ENCODE measurements at regions not wholly inside any gene's neighbourhood (a gene's known extent, or its start where the extent isn't known, plus 50 kb on each side); places are given as distances from the start of the nearest gene placed in this dataset.

DNA sequence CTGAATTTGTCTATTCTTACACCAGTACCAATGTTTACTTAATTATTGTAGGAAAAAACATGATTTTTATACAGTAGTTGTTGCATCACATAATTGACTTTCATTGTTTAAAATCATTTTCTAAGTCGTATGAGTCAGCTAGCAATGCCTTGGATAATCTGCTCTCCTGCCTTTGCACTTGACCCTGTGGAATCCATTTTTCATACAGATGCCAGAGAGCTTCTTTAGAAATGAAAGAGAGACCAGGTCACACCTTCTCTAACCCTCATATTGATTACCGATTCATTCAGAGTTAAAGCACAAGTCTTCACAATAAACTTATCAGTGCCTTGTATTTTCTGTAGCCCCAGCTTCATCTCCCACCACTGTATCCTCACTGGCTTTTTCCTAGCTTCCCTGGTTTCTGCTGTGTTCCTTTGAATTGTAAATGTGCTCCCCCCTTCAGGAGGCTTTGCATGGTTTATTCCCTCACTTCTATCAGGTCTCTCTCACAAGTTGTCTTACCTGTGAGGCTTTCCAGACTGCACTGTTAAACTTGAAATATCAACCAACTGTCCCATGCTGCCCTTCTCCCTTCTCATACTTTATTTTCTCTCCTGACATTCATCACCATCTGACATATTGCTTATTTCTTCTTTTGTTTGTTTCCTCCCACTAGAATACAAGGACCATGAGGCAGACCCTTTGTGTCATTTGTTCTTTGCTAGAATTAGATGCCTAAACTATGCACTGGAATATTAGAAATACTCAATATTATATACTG, 662.0 kb upstream of the GBE1 start:
- TF ChIP-seq, protein P1, sequence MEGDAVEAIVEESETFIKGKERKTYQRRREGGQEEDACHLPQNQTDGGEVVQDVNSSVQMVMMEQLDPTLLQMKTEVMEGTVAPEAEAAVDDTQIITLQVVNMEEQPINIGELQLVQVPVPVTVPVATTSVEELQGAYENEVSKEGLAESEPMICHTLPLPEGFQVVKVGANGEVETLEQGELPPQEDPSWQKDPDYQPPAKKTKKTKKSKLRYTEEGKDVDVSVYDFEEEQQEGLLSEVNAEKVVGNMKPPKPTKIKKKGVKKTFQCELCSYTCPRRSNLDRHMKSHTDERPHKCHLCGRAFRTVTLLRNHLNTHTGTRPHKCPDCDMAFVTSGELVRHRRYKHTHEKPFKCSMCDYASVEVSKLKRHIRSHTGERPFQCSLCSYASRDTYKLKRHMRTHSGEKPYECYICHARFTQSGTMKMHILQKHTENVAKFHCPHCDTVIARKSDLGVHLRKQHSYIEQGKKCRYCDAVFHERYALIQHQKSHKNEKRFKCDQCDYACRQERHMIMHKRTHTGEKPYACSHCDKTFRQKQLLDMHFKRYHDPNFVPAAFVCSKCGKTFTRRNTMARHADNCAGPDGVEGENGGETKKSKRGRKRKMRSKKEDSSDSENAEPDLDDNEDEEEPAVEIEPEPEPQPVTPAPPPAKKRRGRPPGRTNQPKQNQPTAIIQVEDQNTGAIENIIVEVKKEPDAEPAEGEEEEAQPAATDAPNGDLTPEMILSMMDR (IDR thresholded peaks at IDR 0.05; ENCODE audit: insufficient read depth, low read length), result no peak
- TF ChIP-seq, protein P2, sequence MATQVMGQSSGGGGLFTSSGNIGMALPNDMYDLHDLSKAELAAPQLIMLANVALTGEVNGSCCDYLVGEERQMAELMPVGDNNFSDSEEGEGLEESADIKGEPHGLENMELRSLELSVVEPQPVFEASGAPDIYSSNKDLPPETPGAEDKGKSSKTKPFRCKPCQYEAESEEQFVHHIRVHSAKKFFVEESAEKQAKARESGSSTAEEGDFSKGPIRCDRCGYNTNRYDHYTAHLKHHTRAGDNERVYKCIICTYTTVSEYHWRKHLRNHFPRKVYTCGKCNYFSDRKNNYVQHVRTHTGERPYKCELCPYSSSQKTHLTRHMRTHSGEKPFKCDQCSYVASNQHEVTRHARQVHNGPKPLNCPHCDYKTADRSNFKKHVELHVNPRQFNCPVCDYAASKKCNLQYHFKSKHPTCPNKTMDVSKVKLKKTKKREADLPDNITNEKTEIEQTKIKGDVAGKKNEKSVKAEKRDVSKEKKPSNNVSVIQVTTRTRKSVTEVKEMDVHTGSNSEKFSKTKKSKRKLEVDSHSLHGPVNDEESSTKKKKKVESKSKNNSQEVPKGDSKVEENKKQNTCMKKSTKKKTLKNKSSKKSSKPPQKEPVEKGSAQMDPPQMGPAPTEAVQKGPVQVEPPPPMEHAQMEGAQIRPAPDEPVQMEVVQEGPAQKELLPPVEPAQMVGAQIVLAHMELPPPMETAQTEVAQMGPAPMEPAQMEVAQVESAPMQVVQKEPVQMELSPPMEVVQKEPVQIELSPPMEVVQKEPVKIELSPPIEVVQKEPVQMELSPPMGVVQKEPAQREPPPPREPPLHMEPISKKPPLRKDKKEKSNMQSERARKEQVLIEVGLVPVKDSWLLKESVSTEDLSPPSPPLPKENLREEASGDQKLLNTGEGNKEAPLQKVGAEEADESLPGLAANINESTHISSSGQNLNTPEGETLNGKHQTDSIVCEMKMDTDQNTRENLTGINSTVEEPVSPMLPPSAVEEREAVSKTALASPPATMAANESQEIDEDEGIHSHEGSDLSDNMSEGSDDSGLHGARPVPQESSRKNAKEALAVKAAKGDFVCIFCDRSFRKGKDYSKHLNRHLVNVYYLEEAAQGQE (IDR thresholded peaks at IDR 0.05; ENCODE audit: insufficient replicate concordance, low read depth), result no peak
- TF ChIP-seq GABPA (IDR thresholded peaks at IDR 0.05; ENCODE audit: low read depth) (no peak), POLR2AphosphoS5 (IDR thresholded peaks at IDR 0.05; ENCODE audit: low read depth) (no peak)

Measured in HL-60 (cell line).